Activated CD4-positive, alpha-beta T cell treated with anti-CD3 and anti-CD28 coated beads for 36 hours (primary cell): ENCODE measurements at regions not wholly inside any gene's neighbourhood (a gene's known extent, or its start where the extent isn't known, plus 50 kb on each side); places are given as distances from the start of the nearest gene placed in this dataset.

Experiments used
- ATAC-seq: fragments of 200-7000 bp; cut with Tn5 transposase; one replicate; pipeline ENCODE4 v1.10.0; 2021; ENCODE audit warnings: mild to moderate bottlenecking, moderate library complexity
- CTCF ChIA-PET: fragments of 350-600 bp; sonication (Branson Sonifier 250); formaldehyde crosslinking; loops from one replicate; lab custom pipeline; 2021; ENCODE audit warnings: antibody characterized with exemption; lab: Charles Lee
- POLR2A ChIA-PET: fragments of 350-600 bp; sonication (Branson Sonifier 250); formaldehyde crosslinking; loops from one replicate; lab custom pipeline; 2021; ENCODE audit warnings: antibody characterized with exemption, inconsistent platforms; lab: Charles Lee
- DNase-seq: peaks from one replicate; pipeline ENCODE4 v3.0.0-alpha.2; 2020
- H3K27ac Mint-ChIP-seq: one replicate; pipeline ENCODE4 v1.8.0; 2021; ENCODE audit warnings: mixed read lengths
- H3K27me3 Mint-ChIP-seq: one replicate; pipeline ENCODE4 v1.8.0; 2021; ENCODE audit warnings: mixed read lengths
- H3K36me3 Mint-ChIP-seq: one replicate; pipeline ENCODE4 v1.8.0; 2021; ENCODE audit warnings: low read depth, mixed read lengths
- H3K4me1 Mint-ChIP-seq: one replicate; pipeline ENCODE4 v1.8.0; 2021; ENCODE audit warnings: mixed read lengths
- H3K4me3 Mint-ChIP-seq: one replicate; pipeline ENCODE4 v1.8.0; 2021; ENCODE audit warnings: mild to moderate bottlenecking, moderate library complexity, mixed read lengths
- H3K9me3 Mint-ChIP-seq: one replicate; pipeline ENCODE4 v1.8.0; 2021; ENCODE audit warnings: low read depth, mixed read lengths
- intact Hi-C, 2 experiments: fragments of 100-400 bp; cut with DNase I in 1 of 2; cut with micrococcal nuclease in 1 of 2; formaldehyde crosslinking; loops; one replicate each; pipeline versions ENCODE4 v1.14.2 to v1.15.1; 2022 to 2024; cut with DNase I, micrococcal nuclease

DNA sequence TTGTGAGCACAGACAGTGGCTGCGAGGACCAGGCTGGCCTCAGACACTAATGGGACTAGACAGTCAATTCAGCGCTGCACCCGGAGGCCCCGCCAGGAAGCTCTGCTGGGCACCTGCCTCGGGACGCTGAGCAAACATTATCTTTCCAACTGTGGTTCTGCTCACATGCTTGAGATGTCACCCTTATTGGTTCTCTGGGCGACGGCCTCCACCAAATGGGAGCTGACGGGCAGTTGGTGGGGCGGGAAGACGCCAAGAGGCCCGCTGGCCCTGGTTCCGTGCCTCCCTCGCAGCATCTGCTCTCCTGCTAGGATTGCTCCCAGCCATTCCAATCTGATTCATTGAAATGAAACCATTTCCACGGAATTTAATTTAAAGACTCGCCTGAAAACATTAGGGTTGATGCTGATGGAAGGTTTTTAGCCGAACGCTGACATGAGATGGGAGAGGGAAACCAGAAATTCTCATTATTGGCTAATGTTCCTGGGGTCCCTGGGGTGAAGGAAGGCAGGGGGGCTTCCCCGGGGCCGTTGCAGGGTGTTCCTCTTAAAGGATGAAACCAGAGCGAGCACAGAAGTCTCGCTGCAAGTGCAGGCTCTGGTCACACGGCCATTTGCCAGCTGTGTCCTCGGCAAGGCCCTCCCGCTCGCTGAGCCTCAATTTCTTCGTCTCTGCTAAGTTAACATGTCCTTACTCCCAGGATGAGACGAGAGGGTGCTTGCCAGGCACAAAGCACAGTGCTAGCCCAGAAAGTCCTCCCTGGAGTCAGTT, 512.2 kb downstream of the NPHP4 start:
- no peak overlapping the region for H3K27ac Mint-ChIP-seq
- CTCF ChIA-PET, result no interaction called here
- H3K36me3 Mint-ChIP-seq, result no peaks in the 10 kb centered on the region
- POLR2A ChIA-PET, result no interaction called here
- H3K27me3 Mint-ChIP-seq, result peaks cover 3% of the 10 kb centered on the region
- DNase-seq (no peak), ATAC-seq (no peak)
- H3K4me3 Mint-ChIP-seq, result no peak overlapping the region
- H3K9me3 Mint-ChIP-seq, result no peaks in the 10 kb centered on the region
- H3K4me1 Mint-ChIP-seq, result peaks cover 5% of the 10 kb centered on the region
- intact Hi-C loops, result no loop called here

DNA sequence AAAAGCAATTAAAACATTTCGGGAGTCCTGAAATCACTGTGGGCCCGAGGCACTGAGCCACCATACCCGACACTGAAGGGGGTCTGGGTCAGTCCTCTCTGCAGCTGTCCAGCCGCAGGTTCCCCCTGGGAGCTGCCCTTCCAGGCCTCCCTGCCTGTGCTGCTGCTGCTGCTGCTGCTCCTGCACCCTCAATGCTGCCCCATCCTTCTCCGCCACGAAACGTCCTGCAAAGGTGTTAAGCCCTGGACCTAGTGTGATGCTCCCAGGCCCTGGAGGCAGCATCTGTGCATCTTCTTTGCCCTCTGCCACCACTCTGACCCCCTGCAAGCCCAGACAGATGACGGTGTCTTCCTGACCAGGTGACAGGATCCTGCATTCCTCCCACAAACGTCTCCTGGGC, 513.3 kb downstream of the NPHP4 start:
- H3K4me3 Mint-ChIP-seq, result no peak overlapping the region
- no peak overlapping the region for H3K27ac Mint-ChIP-seq
- ChIA-PET POLR2A (no interaction called here), CTCF (no interaction called here)
- peaks cover 5% of the 10 kb centered on the region for H3K4me1 Mint-ChIP-seq
- DNase-seq (no peak), ATAC-seq (no peak)
- intact Hi-C loops, result no loop called here
- no peaks in the 10 kb centered on the region for H3K36me3 Mint-ChIP-seq
- H3K27me3 Mint-ChIP-seq, result peaks cover 3% of the 10 kb centered on the region
- no peaks in the 10 kb centered on the region for H3K9me3 Mint-ChIP-seq

DNA sequence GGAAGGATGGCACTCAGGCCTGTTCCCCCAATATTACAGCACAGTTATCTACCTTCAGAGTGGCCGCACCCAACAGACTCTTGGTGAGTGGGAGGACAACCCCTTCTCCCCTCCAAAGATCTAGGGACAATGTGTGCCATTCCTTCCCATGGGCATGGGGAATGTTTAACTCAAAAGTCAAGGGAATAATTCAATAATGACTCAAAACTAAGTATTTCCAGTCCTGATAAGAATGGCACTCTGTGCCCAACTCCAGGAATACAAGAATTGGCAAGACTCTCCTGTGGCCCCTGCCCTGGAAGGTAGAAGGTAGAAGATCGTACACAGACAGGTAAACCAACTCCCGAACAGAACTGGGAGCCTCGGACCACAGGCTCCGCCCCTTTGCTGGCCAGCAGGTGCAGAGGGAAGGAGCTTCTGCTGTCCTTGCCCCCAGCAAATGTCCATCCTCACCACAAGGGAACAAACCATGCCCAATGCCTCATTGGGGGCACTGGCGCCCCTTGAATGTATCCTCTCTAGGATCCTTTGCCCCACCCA, 514.0 kb downstream of the NPHP4 start:
- DNase-seq, result no peak
- Mint-ChIP-seq H3K9me3 (no peaks in the 10 kb centered on the region), H3K27me3 (peaks cover 3% of the 10 kb centered on the region), H3K4me1 (peaks cover 5% of the 10 kb centered on the region), H3K4me3 (no peak overlapping the region), H3K27ac (no peak overlapping the region), H3K36me3 (no peaks in the 10 kb centered on the region)
- intact Hi-C loops, result no loop called here
- POLR2A ChIA-PET, result no interaction called here
- CTCF ChIA-PET, result no interaction called here
- ATAC-seq, result no peak

DNA sequence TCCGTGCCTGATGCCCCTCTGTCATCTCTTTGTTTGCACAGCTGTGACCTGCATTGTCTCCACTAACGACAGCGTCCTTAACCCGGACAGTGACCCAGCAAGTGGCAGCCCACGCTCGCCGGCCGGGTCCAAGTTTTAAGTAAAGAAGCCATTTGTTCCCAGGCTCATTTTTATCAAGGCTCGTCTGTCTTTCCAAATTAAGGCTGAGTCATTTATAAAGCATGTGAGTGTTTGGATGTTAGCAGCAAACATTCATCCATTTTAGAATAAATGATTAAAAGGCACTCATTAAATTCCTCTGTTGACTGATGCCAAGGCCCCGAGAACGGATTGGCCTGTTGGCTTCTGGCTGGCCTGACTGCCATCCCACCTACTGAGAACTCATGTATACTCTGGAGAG, 514.5 kb downstream of the NPHP4 start:
- ChIA-PET POLR2A (no interaction called here), CTCF (interaction anchor here (0.8 kb wide), 1 partner anchor 36 kb away, joined by 3 read pairs; no protein-coding TSS in a partner anchor)
- Mint-ChIP-seq H3K27me3 (peaks cover 3% of the 10 kb centered on the region), H3K4me3 (no peak overlapping the region), H3K9me3 (no peaks in the 10 kb centered on the region), H3K4me1 (peaks cover 5% of the 10 kb centered on the region), H3K27ac (no peak overlapping the region), H3K36me3 (no peaks in the 10 kb centered on the region)
- no peak for ATAC-seq
- no peak for DNase-seq
- intact Hi-C loops, result no loop called here

DNA sequence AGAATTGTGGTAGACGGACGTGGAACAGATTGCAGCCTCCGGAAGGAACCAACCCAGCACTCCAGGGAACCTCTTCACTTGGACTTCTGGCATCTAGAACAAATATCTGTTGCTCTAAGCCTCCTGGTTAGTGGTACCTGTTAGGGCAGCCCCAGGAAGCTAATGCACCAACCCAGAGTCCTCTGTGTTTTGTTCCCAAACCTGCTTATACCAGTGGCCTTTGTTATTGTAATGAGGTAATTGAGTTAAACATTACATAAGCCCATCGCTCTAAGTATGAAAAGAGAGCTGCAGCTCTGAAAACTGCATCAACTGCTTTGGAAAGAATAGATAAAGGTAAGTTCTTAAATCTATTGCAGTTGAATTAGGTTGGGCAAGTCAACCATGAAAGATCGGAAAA, 516.7 kb downstream of the NPHP4 start:
- ATAC-seq (no peak), DNase-seq (no peak)
- Mint-ChIP-seq H3K4me3 (no peak overlapping the region), H3K4me1 (no peaks in the 10 kb centered on the region), H3K27ac (no peak overlapping the region), H3K9me3 (no peaks in the 10 kb centered on the region), H3K36me3 (no peaks in the 10 kb centered on the region), H3K27me3 (peaks cover 1% of the 10 kb centered on the region)
- intact Hi-C loops, result no loop called here
- CTCF ChIA-PET, result no interaction called here
- POLR2A ChIA-PET, result no interaction called here

DNA sequence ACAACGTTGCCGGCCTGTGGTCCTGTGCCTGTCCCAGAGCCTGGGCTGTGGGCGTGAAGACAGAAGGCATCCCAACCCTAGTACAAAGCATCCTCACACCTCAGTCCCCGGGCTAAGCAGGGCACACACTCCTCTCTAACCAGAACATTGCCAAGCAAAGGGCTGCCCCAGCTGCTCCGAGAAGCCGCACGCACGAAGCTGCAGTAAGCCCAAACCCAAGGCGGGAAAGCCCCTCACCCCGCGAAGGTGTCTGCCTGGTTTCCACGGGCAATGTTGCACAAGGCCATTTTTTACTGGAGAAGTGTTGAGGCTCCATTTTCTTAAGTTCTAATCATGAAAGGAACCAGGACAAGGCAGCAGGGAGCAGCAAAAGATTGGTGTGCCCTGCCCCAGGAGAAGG, 519.0 kb downstream of the NPHP4 start:
- ATAC-seq, result no peak
- ChIA-PET CTCF (no interaction called here), POLR2A (no interaction called here)
- Mint-ChIP-seq H3K9me3 (no peaks in the 10 kb centered on the region), H3K27ac (no peak overlapping the region), H3K4me3 (no peak overlapping the region), H3K4me1 (no peaks in the 10 kb centered on the region), H3K27me3 (peaks cover 1% of the 10 kb centered on the region), H3K36me3 (no peaks in the 10 kb centered on the region)
- intact Hi-C loops, result no loop called here
- no peak for DNase-seq

DNA sequence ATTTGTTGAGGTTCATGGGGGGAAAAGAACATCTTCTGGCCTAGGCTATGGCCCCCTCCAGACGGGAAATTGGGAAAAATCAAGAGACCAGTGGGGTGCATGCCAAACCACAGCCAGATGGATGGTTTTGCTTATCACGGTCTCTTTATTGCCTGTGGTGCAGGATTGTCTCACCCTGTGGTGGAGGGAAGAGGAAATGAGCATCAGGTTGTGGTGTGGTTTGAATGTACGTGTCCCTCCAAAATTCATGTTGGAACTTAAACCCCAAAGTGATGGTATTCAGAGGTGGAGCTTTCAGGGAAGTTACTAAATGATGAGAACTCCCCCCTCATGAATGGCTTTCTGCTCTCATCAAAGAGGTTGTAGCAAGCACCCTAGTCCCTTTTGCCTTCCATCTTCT, 525.7 kb downstream of the NPHP4 start:
- H3K27me3 Mint-ChIP-seq, result peaks cover 2% of the 10 kb centered on the region
- ChIA-PET CTCF (no interaction called here), POLR2A (no interaction called here)
- intact Hi-C loops, result no loop called here
- ATAC-seq (no peak), DNase-seq (no peak)
- H3K9me3 Mint-ChIP-seq, result no peaks in the 10 kb centered on the region
- H3K36me3 Mint-ChIP-seq, result no peaks in the 10 kb centered on the region
- H3K27ac Mint-ChIP-seq, result no peak overlapping the region
- no peak overlapping the region for H3K4me3 Mint-ChIP-seq
- H3K4me1 Mint-ChIP-seq, result peaks cover 7% of the 10 kb centered on the region

DNA sequence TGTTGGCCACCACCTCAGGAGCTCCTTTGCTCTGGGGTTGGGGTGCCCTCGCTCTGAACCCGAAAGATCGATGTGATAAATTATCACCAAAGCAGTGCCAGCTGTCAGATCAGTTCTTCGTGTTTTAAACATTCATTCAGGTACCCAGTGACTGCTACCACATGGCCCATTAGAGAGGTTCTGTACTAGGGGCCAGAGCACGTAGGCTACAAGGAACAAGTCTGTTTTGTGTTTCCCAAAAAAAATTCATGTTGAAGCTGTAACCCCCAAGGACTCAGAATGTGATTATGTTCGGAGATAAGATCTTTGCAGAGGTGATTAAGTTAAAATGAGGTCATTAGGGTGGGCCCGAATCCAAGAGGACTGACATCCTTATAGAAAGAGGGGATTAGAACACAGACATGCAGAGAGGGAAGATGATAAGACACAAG, 526.9 kb downstream of the NPHP4 start:
- ChIA-PET CTCF (no interaction called here), POLR2A (no interaction called here)
- no peak for DNase-seq
- ATAC-seq, result no peak
- Mint-ChIP-seq H3K27me3 (peaks cover 2% of the 10 kb centered on the region), H3K36me3 (no peaks in the 10 kb centered on the region), H3K4me3 (no peak overlapping the region), H3K4me1 (peaks cover 7% of the 10 kb centered on the region), H3K9me3 (no peaks in the 10 kb centered on the region), H3K27ac (no peak overlapping the region)
- intact Hi-C loops, result no loop called here

DNA sequence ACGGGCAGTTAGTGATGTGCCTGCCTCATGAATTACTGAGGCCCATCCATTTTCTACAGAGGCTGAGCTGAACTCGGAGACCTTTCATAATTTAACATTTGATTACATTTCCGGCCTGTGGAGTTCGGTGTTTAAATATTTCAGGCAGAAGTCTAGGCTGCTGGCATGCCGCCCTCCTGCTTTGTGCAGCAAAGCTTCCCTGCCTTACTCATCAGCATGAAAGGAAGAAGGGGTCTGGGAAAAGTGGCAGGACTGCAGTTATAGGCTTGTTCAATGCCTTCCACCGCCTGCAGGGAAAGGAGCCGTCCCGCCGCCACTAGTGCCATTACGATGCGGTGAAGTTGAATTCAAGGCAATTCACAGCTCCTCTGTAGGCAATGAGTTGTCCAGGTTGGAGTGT, 527.9 kb downstream of the NPHP4 start:
- H3K36me3 Mint-ChIP-seq, result no peaks in the 10 kb centered on the region
- H3K4me3 Mint-ChIP-seq, result no peak overlapping the region
- CTCF ChIA-PET, result no interaction called here
- intact Hi-C loops, result no loop called here
- no peaks in the 10 kb centered on the region for H3K9me3 Mint-ChIP-seq
- H3K27ac Mint-ChIP-seq, result no peak overlapping the region
- DNase-seq, result no peak
- peaks cover 2% of the 10 kb centered on the region for H3K27me3 Mint-ChIP-seq
- peaks cover 7% of the 10 kb centered on the region for H3K4me1 Mint-ChIP-seq
- POLR2A ChIA-PET, result no interaction called here
- ATAC-seq, result no peak

DNA sequence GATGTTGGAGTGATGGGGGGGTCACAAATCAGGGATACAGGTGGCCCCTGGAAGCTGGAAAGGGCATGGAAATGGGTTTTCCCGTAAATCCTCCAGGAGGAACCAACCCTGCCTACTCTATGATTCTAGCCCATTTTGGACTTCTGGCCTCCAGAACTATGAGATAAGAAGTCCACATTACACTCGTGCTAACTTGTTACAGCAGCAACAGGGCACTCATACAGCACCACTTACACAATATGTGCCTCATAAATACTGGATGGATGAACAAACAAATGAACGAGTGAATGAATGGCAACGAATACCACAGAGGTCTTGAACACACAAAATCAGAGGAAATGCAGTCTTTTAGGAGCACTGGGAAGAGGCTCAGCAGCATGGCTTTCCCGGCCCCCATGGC, 531.3 kb downstream of the NPHP4 start:
- no peaks in the 10 kb centered on the region for H3K4me1 Mint-ChIP-seq
- intact Hi-C loops, result no loop called here
- ATAC-seq, result no peak
- ChIA-PET CTCF (no interaction called here), POLR2A (no interaction called here)
- DNase-seq, result no peak
- H3K9me3 Mint-ChIP-seq, result no peaks in the 10 kb centered on the region
- H3K27ac Mint-ChIP-seq, result no peak overlapping the region
- H3K27me3 Mint-ChIP-seq, result peaks cover 2% of the 10 kb centered on the region
- no peak overlapping the region for H3K4me3 Mint-ChIP-seq
- H3K36me3 Mint-ChIP-seq, result no peaks in the 10 kb centered on the region

DNA sequence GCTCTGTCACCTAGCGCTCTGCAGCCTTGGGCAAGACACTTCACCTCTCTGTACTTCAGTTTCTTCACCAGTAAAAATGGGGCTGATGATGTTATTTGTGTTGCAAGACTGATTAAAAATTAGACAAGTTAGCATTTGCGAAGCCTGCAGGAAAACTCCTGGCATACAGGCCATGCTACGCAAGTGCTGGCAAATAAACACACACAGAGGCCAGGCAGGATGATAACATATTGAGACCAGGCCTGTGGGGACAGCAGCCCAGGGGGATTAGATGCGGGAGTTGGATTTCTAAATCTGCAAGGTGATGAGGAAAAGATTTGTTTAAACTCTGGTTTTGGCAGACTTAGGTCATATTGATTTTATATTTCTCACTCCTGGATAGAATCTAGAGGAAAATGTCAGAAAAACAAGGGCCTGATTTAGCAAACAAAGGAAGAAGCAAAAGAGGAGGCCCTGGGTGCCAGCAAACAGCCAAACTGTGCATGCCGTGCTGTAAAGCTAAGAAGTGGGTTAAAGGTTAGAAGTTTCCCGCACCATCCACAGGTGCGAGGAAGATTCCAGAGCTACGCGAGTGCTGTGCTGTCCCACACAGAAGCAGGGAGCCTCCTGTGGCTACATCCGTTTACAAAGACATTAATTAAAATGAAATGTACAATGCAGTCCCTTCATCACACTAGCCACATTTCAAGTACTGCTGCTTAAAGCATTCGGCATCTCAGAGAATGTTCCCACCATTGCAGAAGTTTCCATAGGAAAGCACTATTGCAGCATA, 532.2 kb downstream of the NPHP4 start:
- Mint-ChIP-seq H3K27ac (no peak overlapping the region), H3K9me3 (no peaks in the 10 kb centered on the region), H3K4me3 (no peak overlapping the region), H3K27me3 (no peaks in the 10 kb centered on the region), H3K36me3 (no peaks in the 10 kb centered on the region), H3K4me1 (no peaks in the 10 kb centered on the region)
- no peak for DNase-seq
- ATAC-seq, result no peak
- ChIA-PET CTCF (no interaction called here), POLR2A (no interaction called here)
- intact Hi-C loops, result no loop called here

DNA sequence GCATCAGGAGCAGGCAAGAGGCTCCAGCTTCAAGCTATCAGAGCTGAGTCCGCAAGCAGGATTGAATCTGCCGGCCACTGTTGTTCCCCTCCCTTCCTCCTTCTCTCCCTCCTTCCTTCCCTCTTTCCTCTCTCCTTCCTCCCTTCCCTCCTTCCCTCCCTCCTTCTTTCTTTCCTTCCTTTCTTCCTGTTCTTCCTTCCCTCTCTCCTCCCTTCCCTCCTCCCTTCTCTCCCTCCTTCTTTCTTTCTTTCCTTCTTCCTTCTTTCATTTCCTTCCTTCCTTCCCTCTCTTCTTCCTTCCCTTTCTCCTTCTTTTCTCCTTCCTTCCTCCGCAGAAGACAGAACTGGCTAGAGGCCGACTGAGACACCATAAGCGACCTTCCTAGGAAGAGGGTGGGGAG, 534.0 kb downstream of the NPHP4 start:
- POLR2A ChIA-PET, result no interaction called here
- Mint-ChIP-seq H3K36me3 (no peaks in the 10 kb centered on the region), H3K27ac (no peak overlapping the region), H3K4me1 (no peaks in the 10 kb centered on the region), H3K27me3 (no peaks in the 10 kb centered on the region), H3K4me3 (no peak overlapping the region), H3K9me3 (no peaks in the 10 kb centered on the region)
- CTCF ChIA-PET, result no interaction called here
- ATAC-seq, result no peak
- no peak for DNase-seq
- intact Hi-C loops, result no loop called here
